Suprapubic skin (tissue), 4 donors: ENCODE measurements at regions not wholly inside any gene's neighbourhood (a gene's known extent, or its start where the extent isn't known, plus 50 kb on each side); places are given as distances from the start of the nearest gene placed in this dataset.

ENCODE experiments used
- EP300 ChIP-seq: sonication (generic); formaldehyde crosslinking; IDR thresholded peaks from one replicate; pipeline ENCODE4 v1.6.1; 2017; ENCODE audit warnings: antibody characterized with exemption
- POLR2A ChIP-seq, 2 donors: fragments of 450-650 bp; IDR thresholded peaks; one replicate each; pipeline ENCODE4 v1.6.1; 2017; ENCODE audit warnings: antibody characterized with exemption in 2 of 2, mild to moderate bottlenecking in 2 of 2, moderate library complexity in 2 of 2
- POLR2AphosphoS5 ChIP-seq, 3 donors: sonication (generic); formaldehyde crosslinking; IDR thresholded peaks; one replicate each; pipeline ENCODE4 v1.6.1; 2017; ENCODE audit warnings: antibody characterized with exemption in 3 of 3
- TF ChIP-seq, protein P1 (sequence below), 2 donors: fragments of 200-600 bp in 1 of 2; fragments of 450-650 bp in 1 of 2; sonication (generic) in 1 of 2; IDR thresholded peaks; one replicate each; pipeline ENCODE4 v1.5.1; 2016 to 2019; ENCODE audit warnings: antibody characterized with exemption in 2 of 2, mild to moderate bottlenecking in 1 of 2, moderate library complexity in 1 of 2

DNA sequence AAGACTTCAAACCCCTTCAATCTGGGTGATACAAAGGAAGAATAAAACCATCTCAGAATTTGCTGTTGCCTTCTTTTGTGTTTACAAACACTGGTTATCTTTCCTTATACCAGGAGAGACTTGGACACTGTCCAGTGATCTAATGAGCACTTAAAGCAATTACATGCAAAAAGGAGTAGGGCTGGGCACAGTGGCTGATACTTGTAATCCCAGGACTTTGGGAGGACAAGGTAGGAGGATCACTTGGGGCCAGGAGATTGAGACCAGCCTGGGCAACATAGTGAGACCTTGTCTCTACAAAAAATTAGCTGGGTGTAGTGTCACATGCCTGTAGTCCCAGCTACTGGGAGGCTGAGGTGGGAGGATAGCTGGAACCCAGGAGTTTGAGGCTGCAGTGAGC is 95.7 kb upstream of the DRD5 start:
- TF ChIP-seq, protein P1, sequence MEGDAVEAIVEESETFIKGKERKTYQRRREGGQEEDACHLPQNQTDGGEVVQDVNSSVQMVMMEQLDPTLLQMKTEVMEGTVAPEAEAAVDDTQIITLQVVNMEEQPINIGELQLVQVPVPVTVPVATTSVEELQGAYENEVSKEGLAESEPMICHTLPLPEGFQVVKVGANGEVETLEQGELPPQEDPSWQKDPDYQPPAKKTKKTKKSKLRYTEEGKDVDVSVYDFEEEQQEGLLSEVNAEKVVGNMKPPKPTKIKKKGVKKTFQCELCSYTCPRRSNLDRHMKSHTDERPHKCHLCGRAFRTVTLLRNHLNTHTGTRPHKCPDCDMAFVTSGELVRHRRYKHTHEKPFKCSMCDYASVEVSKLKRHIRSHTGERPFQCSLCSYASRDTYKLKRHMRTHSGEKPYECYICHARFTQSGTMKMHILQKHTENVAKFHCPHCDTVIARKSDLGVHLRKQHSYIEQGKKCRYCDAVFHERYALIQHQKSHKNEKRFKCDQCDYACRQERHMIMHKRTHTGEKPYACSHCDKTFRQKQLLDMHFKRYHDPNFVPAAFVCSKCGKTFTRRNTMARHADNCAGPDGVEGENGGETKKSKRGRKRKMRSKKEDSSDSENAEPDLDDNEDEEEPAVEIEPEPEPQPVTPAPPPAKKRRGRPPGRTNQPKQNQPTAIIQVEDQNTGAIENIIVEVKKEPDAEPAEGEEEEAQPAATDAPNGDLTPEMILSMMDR (IDR thresholded peaks at IDR 0.05), result no peak
- TF ChIP-seq POLR2AphosphoS5 (IDR thresholded peaks at IDR 0.05), result no peak
- TF ChIP-seq POLR2A (IDR thresholded peaks at IDR 0.05), result no peak
- no peak for TF ChIP-seq EP300
